Tibial artery (tissue), 4 donors: ENCODE measurements at regions not wholly inside any gene's neighbourhood (a gene's known extent, or its start where the extent isn't known, plus 50 kb on each side); places are given as distances from the start of the nearest gene placed in this dataset.

ENCODE experiments used
- DNase-seq, 2 donors: peaks; one replicate each; pipeline ENCODE4 v3.0.0-alpha.2; 2019
- H3K27ac ChIP-seq, 2 donors: fragments of 200-600 bp; sonication (generic) in 1 of 2; 1 replicate in 1 of 2; 2 replicates in 1 of 2; pipeline ENCODE4 v1.5.1; 2018 to 2019; ENCODE audit warnings: mild to moderate bottlenecking in 1 of 2
- H3K27me3 ChIP-seq, 2 donors: fragments of 200-600 bp; sonication (generic) in 1 of 2; one replicate each; pipeline versions ENCODE4 v1.5.1 to v1.6.0; 2016 to 2019
- H3K36me3 ChIP-seq, 3 donors: fragments of 200-600 bp; sonication (generic) in 2 of 3; one replicate each; pipeline ENCODE4 v1.5.1; 2016 to 2019; ENCODE audit warnings: mild to moderate bottlenecking in 2 of 3
- H3K4me1 ChIP-seq, 4 donors: fragments of 200-600 bp; sonication (generic) in 2 of 4; 1 replicate in 3 of 4; 2 replicates in 1 of 4; pipeline ENCODE4 v1.5.1; 2016 to 2019
- H3K4me3 ChIP-seq, 2 donors: fragments of 200-600 bp; sonication (generic) in 1 of 2; 1 replicate in 1 of 2; 2 replicates in 1 of 2; pipeline ENCODE4 v1.5.1; 2018 to 2019; ENCODE audit warnings: mild to moderate bottlenecking in 2 of 2
- H3K9me3 ChIP-seq, 3 donors: fragments of 200-600 bp; sonication (generic) in 1 of 3; one replicate each; pipeline ENCODE4 v1.5.1; 2016 to 2019
- intact Hi-C: fragments of 100-400 bp; cut with DNase I; formaldehyde crosslinking; loops from one replicate; pipeline ENCODE4 v1.15.0; 2023; ENCODE audit warnings: low total_unique reads
- TF ChIP-seq, protein P1 (sequence below), 2 experiments: fragments of 200-600 bp in 1 of 2; fragments of 450-650 bp in 1 of 2; IDR thresholded peaks; one replicate each; pipeline ENCODE4 v1.5.1; 2017 to 2019; ENCODE audit warnings: antibody characterized with exemption in 2 of 2, mild to moderate bottlenecking in 1 of 2, moderate library complexity in 1 of 2

DNA sequence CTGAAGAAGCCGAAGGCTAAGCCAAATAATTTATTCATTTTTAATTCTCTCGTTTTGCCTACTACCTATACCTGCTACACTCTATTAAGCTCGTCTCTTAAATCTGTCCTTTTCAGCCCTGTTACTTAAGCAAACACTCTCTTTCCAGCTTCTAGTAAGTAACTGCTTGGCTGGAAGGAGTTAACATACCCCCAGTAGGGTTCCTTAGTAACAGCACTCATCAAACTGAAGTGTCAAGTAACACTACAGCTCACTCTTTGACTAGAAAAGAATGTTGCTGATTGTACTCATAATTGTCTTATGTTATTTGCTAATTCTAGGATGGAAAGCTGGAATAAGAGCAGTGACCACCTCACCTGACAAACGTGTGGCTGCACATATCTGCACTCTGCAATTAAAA, 120.0 kb upstream of the SCN7A start:
- TF ChIP-seq, protein P1, sequence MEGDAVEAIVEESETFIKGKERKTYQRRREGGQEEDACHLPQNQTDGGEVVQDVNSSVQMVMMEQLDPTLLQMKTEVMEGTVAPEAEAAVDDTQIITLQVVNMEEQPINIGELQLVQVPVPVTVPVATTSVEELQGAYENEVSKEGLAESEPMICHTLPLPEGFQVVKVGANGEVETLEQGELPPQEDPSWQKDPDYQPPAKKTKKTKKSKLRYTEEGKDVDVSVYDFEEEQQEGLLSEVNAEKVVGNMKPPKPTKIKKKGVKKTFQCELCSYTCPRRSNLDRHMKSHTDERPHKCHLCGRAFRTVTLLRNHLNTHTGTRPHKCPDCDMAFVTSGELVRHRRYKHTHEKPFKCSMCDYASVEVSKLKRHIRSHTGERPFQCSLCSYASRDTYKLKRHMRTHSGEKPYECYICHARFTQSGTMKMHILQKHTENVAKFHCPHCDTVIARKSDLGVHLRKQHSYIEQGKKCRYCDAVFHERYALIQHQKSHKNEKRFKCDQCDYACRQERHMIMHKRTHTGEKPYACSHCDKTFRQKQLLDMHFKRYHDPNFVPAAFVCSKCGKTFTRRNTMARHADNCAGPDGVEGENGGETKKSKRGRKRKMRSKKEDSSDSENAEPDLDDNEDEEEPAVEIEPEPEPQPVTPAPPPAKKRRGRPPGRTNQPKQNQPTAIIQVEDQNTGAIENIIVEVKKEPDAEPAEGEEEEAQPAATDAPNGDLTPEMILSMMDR (IDR thresholded peaks at IDR 0.05) = no peak
- intact Hi-C loops = no loop called here
- Histone ChIP-seq H3K27me3 (no peaks in the 10 kb centered on the region), H3K36me3 (no peaks in the 10 kb centered on the region), H3K4me1 (no peaks in the 10 kb centered on the region), H3K4me3 (no peak overlapping the region), H3K27ac (no peak overlapping the region), H3K9me3 (no peaks in the 10 kb centered on the region)
- DNase-seq = no peak

DNA sequence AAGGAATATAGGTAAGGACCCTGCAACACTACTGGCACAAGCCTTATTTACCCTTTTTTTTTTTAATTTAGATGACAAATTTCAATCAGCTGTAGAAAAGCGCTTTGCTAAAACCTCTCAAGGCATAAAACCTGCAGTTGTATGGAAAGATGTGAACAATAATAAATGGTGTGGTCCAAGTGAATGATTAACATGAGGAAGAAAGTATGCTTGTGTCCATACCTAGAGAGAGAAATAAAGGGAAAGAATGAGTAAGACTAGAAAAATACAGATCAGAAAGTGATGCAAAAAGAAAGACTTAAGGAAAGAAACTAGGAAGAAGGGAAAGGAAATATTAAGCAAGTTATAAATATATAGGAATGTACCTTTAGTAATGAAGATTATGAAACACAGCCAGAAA, 119.2 kb upstream of the SCN7A start:
- no peaks in the 10 kb centered on the region for H3K27me3 ChIP-seq
- no peak overlapping the region for H3K4me3 ChIP-seq
- H3K9me3 ChIP-seq = no peaks in the 10 kb centered on the region
- TF ChIP-seq, protein P1 (IDR thresholded peaks at IDR 0.05) = no peak
- no peak overlapping the region for H3K27ac ChIP-seq
- DNase-seq = no peak
- no peaks in the 10 kb centered on the region for H3K36me3 ChIP-seq
- intact Hi-C loops = no loop called here
- no peaks in the 10 kb centered on the region for H3K4me1 ChIP-seq

GRCh38 chr2:166612214-166612613, 118.2 kb upstream of the SCN7A start:
- H3K4me3 ChIP-seq = no peak overlapping the region
- TF ChIP-seq, protein P1 (IDR thresholded peaks at IDR 0.05) = no peak
- H3K27me3 ChIP-seq = no peaks in the 10 kb centered on the region
- no peaks in the 10 kb centered on the region for H3K36me3 ChIP-seq
- intact Hi-C loops = no loop called here
- H3K27ac ChIP-seq = no peak overlapping the region
- H3K4me1 ChIP-seq = no peaks in the 10 kb centered on the region
- DNase-seq = no peak
- no peaks in the 10 kb centered on the region for H3K9me3 ChIP-seq

GRCh38 chr2:166610913-166611305, 116.9 kb upstream of the SCN7A start:
- Histone ChIP-seq H3K9me3 (no peaks in the 10 kb centered on the region), H3K27ac (no peak overlapping the region), H3K4me1 (no peaks in the 10 kb centered on the region), H3K36me3 (no peaks in the 10 kb centered on the region), H3K27me3 (no peaks in the 10 kb centered on the region), H3K4me3 (no peak overlapping the region)
- TF ChIP-seq, protein P1 (IDR thresholded peaks at IDR 0.05) = no peak
- intact Hi-C loops = no loop called here
- no peak for DNase-seq

GRCh38 chr2:166610180-166610912, 116.3 kb upstream of the SCN7A start:
- intact Hi-C loops = no loop called here
- no peak for DNase-seq
- Histone ChIP-seq H3K36me3 (no peaks in the 10 kb centered on the region), H3K4me1 (no peaks in the 10 kb centered on the region), H3K27me3 (no peaks in the 10 kb centered on the region), H3K9me3 (no peaks in the 10 kb centered on the region), H3K27ac (no peak overlapping the region), H3K4me3 (no peak overlapping the region)
- TF ChIP-seq, protein P1 (IDR thresholded peaks at IDR 0.05) = no peak
